ENCODE measurements at regions not wholly inside any gene's neighbourhood (a gene's known extent, or its start where the extent isn't known, plus 50 kb on each side); places are given as distances from the start of the nearest gene placed in this dataset.
"Not testable (repeated sequence)": the region's sequence is repeated elsewhere in the genome, so short reads cannot be mapped to it uniquely, and the experiment has no call there.

DNA sequence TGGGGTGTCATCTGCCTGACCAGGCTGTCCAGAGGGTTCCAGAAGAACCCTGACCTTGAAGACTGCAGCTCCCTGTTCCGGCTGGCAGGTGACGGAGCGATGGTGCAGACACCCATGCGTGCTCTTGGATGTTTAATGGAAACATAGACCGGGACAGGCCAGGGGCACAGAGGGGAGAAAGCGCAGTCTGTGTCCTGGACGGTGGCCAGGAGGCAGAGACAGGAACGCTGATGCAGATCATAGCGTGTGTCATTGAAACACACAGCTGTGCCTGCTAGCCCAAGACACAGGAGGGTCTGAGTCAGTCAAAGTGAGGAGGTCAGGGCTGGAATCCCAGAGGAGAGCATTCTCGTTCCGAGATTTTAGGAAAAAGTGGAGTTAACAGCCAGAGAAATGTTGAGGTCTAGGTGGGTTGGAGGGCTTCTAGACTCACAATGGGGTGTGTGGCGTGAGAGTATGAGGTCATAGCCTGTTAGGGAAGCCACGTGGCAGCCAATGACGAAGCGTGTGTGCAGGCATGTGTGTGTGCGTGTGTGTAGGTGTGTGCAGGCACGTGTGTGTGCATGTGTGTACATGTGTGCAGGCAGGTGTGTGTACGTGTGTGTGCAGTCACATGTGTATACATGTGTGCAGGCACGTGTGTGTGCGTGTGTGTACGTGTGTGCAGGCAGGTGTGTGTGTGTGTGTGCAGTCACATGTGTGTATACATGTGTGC, 167.0 kb downstream of the ERMARD start:
- DNase-seq: no peak

DNA sequence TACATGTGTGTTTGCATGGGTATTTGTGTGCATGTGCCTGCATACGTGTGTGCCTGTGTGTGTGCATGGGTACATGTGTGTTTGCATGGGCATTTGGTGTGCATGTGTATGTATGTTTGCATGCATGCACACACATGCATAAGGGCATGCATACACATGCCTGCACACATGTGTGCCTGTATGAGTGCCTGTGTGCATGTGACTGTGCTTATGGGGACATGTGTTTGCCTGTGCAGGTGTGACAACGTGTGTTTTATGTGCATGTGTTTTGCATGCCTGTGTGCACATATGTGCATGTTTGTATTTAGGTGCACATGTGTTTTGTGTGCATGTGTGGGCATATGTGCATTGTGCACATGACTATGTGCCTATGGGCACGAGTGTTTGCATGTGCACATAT, 165.7 kb downstream of the ERMARD start:
- no peak for DNase-seq

DNA sequence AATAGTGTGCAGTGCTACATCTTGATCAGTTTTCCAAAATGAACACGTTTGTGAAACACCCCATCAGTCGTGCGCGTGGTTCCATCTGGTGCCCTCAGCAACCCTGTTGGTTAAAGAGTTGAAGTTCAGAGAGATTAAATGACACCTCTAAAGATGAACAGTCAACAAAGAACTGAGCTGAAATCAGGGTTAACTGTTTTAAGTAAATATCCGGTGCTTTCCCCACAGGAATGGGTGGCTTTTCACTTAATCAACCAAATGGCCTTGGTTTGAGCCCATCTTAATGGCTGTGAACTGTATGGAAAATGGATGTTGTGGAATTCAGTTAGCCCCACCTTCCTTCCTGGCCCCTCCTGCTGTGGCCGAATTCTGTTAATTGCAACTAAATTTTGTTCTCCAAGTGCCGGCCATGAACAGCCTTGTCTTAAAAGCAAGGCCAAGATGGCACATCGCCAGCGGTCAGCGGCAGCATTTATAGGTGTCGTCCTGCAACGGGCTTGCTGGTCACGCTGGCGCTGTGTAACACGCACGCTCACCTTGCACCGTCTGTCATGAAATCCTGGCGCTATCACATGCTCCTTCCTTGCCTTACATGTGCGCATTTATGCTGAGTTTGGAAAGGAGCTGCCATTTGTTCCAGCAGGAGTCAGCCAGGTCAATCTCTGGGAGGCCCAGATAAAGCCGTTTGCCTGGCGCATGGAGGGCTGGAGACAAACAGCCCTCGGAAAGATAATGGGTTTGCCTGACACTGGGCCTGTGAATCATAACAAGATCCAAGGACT, 164.5 kb downstream of the ERMARD start:
- no peak for DNase-seq

DNA sequence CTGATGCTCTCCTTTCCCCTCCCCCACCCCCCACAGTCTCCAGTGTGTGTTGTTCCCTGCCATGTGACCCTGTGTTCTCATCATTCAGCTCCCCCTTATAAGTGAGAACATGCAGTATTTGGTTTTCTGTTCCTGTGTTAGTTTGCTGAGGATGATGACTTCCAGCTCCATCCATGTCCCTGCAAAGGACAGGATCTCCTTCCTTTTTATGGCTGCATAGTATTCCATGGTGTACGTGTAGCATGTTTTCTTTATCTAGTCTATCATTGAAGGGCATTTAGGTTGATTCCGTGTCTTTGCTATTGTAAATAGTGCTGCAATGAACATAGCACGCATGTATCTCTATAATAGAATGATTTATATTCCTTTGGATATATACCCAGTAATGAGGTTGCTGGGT, 162.3 kb downstream of the ERMARD start:
- not testable (repeated sequence) for DNase-seq

DNA sequence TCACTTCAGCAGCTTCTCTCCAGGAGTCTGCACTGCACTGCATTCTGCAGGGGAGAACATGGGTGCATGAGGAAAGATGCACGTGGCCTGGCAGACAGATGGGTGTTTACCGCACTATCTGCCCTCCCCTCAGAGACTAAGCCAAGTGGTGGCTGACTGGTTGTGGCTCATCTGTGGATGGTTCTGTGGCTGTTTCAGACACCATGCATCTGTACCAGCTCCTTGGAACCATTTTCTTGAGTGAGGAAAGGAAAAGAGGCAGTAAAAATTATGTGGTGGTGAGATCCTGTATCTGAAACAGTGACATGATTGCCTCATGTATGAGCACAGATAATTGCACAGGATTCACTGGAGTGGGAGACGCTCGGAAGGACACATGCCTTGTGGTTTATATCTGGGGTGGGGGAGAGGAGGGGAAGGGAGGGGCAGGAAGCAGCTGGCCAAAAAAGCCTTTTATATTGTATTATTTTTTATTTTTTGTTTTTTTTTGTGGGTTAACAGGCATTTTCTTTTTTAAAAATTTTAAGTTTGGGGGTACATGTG, 161.7 kb downstream of the ERMARD start:
- DNase-seq: no peak

DNA sequence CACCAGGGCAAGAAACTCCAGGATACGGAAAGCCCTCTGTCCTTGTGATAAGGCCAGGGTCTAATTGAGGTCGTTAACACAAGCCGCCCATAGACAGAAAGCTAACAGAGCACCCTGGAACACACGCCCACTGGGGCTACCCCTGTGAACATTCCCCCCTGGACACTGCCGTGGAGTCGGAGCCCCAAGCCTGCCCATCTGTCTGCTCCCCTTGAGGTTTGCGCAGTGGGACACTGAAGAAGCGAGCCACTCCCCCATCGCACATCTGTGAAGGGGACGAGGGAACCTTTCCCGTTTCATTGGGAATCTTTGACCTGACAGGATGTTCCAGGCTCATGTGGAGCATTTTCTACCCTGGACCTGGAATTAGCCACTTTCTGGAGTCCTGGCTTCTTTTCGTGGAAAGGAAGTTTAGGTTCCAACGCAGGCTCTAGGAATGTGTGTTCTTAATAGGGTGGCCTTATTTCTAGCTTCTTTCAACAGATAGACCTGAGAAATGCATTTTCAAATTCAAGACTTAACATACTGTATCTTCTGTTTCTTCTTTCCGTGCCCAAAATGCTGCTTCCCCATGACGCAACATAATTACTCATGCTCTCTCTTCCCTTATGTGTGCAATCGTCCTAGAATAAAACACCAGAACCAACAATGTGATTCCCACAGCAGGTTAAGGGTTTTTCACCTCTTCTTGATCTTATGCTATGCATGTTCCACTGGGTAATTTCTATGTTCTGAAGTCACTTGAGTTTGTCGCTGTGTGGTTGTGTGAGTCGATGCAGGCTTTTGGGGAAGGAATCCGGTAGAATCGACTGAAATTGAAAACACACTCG, 161.1 kb downstream of the ERMARD start:
- DNase-seq: no peak

DNA sequence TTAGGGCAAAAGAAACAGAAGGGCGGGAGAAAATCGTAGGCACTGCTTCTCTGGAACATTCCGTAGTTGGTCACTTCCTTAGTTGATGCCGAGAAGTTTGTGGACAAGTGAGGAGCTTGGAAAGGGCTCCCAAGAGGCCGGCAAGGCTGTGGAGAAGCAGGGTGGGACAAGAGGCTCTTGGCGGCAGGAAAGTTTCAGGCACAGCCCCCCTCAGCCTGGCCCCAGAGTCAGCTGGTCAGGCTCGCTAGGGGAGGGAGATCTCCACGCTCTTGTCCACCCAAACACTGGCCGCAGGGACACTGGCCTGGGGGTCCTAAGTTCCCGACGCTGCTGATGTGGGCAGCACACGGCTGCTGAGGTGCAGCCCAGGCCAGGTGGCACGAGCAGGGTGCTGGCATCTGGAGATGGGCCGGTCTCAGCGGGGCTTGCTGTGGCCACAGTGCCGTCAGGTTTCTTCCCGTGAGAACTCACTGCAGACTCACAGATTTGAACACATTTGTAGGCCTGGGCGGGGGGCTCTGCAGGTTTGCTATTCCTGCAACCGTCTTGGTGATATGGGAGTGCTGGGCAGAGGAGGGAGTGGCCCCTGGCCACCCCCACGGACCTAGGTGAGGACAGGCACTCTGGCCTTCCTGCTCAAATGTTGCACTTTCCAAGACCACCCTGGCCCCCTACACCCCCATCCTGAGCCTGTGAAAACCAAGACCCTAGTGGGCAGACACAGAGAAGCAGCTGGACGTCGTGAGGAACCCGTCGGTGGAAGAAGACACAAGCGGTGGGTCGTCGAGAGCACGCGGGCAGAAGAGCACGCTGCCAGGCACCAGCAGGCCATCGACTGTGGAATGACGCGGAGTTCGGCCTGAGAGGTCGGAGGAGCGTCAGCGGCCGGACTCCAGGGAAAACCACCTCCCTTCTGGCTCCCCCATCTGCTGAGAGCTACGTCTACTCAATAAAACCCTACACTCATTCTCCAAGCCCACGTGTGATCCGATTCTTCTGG, 160.1 kb downstream of the ERMARD start:
- DNase-seq: no peak

DNA sequence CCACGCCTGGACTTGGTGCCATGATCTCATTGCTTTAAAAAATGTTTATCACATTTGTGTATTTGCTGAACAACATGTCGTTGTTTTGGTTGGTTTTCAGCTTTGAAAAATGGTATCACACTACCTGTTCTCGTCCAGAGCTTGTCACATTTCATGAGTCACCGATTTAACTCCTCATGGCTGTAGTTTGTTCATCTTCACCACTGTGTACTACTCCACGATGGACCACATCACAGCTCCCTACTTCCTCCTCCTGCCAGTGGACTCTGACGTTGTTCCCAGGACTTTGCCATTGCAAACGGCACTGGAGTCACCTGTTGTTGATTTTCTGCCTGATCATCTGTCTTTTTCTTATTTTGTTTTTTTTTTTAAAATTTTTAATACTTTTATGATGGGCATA, 157.7 kb downstream of the ERMARD start:
- DNase-seq: no peak

DNA sequence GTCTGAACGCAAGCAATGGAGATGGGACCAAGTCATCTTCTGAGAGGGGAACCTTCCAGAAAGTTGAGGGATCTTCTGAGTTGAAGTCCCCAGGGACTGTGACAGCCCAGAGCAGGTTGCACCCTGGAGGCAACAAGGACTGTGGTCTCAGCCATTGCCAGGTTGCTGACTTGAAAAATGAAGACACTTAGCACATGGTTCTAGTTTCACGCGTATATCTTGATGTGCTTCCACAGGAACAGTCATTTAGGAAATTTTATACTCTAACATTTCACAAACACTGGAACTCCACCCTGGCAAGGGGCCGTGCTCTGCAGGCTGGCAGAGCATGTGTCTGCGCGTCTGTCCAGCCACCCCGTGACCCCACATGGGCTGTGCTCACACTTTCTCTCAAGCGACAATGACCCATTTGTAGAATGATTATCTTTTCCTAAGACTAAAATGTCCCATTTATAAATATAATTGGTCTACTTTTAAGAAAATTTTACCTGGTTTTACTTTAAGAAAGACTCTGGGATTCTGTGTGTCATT, 157.0 kb downstream of the ERMARD start:
- DNase-seq: no peak

DNA sequence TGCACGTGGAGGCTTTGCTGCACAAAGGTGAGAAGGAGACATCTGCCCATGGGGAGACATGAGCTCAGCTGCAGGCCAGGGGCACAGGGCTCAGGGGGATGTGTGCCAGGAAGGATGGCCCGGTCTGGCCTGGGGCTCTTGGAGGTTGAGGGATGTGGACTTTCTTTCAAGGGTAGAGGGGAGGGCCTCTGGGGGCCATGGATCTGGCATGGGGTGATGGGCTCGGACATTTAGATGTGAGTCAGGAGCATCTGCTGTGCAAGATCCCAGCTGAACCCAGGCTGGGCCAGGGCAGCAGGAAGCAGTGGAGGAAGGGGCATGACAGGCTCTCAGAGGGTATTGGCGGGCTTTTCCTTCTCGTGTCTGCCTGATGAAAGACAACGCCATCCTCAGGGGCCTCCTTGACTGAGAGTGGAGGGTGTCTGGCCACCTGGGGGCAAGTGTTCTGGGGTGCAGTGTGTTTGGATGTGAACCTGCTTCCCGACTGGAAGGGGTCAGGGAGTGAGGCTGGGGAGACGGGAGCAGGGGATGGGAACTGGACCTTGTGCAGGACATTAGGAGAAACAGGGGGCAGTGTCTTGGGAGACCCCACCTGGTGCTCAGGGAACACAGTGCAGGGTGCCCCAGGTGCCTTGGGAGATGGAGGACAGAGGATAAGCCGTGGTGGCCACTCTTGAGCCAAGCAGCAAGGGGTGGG, 156.1 kb downstream of the ERMARD start:
- DNase-seq: no peak

DNA sequence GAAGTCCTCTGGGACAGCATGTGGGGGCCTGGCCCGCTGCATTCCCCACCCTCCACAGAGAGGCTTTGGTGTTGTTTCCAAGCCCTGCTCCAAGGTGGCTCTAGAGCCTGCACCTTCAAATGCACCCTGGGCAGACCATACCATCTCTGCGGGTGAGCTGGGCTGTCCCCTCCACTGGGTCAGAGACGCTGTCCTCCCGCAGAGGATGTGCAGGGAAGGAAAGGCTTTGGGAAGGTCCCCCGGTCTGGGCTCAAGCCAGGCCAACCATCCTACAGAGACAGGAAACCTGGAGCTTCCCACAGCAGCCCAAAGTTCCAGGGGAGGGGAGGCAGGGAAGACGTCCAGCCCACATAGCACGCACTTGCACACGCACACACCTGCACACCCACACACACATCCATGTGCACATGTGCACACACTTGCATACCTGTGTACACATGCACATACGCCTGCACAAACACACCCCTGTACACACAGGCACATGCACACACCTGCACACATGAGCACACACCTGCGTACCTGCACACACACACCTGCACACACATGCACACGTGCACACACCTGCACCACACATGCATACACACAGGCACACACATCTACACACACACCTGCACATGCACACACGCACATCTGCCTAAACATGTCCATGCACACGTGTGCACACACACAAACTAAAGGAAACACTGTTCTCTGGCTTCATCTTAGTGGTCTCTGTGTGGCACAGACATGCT, 155.4 kb downstream of the ERMARD start:
- no peak for DNase-seq

DNA sequence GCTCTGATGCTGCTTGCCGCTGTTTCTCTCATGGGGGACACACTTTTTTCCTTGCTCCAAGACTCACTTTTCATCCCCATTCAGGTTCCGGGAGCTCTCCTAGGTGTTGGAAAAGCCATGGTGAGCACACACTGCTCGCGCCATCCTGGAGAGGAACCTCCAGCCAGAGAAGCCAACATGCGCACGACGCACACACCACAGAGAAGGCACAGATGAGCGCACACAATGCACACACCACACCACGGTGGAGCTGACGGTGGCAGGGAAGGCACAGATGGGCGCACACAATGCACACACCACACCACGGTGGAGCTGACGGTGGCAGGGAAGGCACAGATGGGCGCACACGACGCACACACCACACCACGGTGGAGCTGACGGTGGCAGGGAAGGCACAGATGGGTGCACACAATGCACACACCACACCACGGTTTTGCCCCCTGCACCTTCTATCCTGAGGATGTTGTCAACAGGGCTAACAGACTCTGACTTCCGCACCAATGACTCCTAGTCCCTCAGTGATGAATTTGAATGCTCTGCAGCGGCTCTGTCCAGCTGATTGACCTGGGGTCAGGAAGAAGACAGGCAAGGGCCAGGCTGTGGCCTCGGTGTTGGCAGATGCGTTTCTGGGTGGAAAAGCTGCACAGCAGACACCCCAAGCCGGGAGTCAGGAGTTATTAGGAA, 154.7 kb downstream of the ERMARD start:
- DNase-seq: peak; percentile 14

DNA sequence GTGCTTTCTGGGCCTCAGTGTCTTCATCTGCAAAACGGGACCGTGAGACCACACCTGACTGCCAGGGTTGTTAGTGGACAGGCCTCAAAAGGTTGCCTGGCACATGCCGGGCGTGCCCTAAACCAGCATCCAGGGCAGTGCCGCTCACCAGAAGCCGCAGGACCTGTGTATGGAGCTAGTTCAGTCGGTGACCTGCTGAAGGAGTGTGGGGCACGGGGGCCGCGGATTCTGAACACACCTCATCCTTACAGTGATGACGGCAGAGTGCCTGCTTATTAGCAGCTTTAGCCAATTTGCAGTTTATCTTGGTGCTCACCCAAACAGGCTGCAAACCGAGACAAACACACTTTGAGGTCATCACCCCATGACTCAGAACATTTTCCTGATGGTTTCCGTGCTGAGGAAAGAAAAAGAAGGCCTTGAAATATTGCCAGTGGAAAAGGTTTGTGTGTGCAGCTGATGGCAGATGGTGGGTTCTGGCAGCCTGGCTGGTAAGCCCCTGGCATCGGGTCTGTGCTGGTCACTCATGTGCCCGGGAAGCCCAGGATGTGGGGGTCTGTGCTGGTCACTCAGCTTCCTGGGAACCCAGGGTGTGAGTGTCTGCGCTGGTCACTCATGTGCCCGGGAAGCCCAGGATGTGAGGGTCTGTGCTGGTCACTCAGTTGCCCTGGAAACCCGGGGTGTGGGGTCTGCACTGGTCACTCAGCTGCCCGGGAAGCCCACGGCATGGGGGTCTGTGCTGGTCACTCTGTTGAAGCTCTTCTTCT, 153.8 kb downstream of the ERMARD start:
- DNase-seq: peak; percentile 5

DNA sequence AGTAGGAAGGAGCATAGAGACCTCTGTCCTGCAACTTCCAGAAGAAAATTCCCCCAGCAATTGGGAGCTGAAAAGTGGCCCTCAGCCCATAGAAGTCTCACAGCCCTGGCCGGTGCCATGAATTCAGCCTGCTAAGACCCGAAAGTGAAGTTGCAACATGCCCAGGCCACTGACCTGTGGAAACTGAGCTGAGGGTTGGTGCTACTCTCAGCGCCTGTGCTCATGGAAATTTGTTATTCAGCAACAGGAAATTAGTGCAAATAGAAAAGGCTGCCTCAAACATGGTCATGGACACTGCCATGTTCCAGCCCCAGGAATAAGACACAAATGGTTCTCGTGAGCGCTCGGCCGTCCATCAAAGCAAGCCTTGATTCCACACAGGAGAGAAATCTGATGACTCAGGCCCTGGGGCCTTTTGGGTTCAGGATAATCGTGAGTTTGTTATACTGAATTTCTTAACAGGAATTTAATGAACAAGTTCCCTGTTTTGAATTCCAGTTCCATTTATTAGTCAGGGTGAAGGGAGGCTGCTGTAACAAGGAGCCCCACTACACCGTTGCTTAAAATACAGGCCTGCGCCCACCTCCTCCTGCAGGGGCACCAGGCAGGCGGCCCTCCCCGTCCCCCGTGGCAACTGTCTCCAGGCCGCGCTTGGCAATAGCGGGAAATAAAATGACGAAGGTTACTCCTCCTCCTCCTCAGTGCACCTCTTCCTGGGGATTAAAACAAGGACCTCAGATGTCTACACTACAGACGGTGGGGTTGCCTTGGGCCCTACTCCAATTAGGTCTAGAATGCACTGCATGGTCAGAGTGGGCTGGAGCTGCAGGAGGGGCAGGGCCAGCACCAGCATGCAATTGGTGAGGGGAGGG, 152.9 kb downstream of the ERMARD start:
- DNase-seq: no peak

DNA sequence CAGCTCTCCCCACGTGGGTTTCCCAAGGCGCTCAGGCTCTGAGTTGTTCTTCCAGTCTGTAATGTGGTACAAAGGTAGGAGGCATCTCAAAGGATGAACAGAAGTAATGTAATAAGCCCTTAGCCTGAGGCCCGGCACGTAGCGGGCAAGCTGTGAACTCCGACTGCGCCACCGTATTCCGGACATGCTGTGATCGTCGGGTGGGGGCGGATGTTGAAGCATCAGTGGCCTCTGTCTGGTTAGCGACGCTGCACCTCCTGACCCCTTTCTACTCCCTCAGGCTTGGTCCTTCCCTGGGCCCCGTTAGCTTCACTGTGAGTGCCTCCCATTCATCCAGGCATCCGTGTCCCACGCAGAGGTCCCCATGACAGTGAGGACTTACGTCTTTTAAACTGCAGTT, 151.7 kb downstream of the ERMARD start:
- no peak for DNase-seq

DNA sequence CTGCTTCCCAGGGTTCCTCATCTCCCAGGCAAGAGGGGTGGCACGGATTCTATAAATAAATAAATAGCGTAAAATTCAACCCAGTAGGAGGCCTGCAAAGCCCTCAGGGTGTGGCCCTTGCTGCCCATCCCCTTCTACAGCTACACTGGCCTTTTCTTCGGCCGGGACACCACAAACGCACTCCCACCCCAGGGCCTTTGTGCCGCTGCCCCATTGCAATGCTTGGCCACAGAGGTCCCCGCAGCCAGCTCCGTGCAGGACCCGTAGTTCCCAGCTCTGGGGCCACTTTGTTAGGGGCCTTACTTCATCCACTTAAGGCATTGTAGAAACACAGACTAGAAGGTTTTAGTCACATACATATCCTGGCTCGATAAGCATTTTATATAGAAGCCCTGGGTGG, 151.2 kb downstream of the ERMARD start:
- DNase-seq: no peak

DNA sequence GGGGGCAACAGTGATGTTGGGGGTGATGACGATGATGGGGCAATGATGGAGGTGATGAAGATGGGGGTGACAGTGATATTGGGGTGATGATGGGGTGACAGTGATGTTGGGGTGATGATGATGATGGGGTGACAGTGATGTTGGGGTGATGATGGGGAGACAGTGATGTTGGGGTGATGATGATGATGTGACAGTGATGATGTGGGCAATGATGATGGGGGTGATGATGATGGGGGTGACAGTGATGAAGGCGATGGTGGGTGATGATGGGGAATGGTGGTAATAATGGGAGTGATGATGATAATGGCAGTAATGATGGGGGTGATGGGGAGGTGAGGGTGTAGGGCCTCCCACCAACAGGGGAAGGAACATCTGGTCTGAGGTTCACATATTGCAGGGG, 150.6 kb downstream of the ERMARD start:
- no peak for DNase-seq

All from NCI-H1694 (cell line).